NB4 (cell line): ENCODE measurements at regions not wholly inside any gene's neighbourhood (a gene's known extent, or its start where the extent isn't known, plus 50 kb on each side); places are given as distances from the start of the nearest gene placed in this dataset.
"Not testable (repeated sequence)": the region's sequence is repeated elsewhere in the genome, so short reads cannot be mapped to it uniquely, and the experiment has no call there.

Source experiments
- DNase-seq: peaks from one replicate; pipeline ENCODE4 v3.0.0; 2010; ENCODE audit warnings: low read depth
- H3K4me3 ChIP-seq: one replicate; pipeline ENCODE4 v1.5.1; 2011; ENCODE audit warnings: mild to moderate bottlenecking, low read depth, low read length, moderate library complexity
- MAX ChIP-seq: IDR thresholded peaks from 2 replicates; pipeline ENCODE4 v1.6.1; 2011; ENCODE audit warnings: low read depth, low read length
- MYC ChIP-seq: IDR thresholded peaks from 2 replicates; pipeline ENCODE4 v1.6.1; 2011; ENCODE audit warnings: low read depth, low read length
- POLR2A ChIP-seq: IDR thresholded peaks from 2 replicates; pipeline ENCODE4 v1.6.1; 2011; ENCODE audit warnings: mild to moderate bottlenecking; ENCODE audit not compliant: insufficient read length; ENCODE audit errors: extremely low read depth
- TF ChIP-seq, protein P1 (sequence below): IDR thresholded peaks from one replicate; pipeline ENCODE4 v1.5.1; 2012; ENCODE audit warnings: low read depth, low read length

GRCh38 chr16:85449885-85450245 lies 163.3 kb upstream of the GSE1 start:
- TF ChIP-seq POLR2A: no peak
- no peak for DNase-seq
- no peak overlapping the region for H3K4me3 ChIP-seq

- not testable (repeated sequence) for H3K4me3 ChIP-seq, DNase-seq
Observed at GRCh38 chr16:85451142-85451541, 162.0 kb upstream of the GSE1 start.

DNA sequence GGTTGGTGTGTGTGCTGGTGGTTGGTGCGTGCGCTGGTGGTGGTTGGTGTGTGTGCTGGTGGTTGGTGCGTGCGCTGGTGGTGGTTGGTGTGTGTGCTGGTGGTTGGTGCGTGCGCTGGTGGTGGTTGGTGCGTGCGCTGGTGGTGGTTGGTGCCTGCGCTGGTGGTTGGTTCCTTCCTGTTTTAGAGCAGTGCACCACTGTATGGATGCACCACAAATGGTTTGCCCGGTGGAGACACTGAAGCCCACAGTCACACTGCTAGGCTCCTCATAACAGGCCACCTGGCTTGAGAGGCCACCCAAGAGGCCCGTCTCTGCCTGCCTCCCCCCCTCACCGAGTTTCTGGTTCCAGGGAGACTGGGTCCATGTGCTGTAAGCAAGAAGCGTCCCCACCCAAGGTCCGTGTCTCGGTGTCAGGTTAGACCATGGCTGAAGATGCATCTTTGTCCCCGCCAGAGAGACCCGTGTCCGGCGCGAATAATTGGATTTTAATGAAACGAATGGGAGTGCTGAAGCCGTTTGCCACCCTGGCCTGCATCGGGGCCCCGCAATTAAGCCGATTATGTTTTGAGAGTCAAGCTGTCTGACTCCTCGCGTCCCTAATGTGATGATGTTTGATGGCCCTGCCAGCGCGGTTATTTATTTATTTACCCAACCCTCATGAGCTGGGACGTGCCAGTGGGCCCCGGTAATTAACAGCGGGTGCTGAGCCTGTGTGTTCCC lies 161.3 kb upstream of the GSE1 start:
- no peak overlapping the region for H3K4me3 ChIP-seq
- no peak for DNase-seq
- TF ChIP-seq, protein P1, sequence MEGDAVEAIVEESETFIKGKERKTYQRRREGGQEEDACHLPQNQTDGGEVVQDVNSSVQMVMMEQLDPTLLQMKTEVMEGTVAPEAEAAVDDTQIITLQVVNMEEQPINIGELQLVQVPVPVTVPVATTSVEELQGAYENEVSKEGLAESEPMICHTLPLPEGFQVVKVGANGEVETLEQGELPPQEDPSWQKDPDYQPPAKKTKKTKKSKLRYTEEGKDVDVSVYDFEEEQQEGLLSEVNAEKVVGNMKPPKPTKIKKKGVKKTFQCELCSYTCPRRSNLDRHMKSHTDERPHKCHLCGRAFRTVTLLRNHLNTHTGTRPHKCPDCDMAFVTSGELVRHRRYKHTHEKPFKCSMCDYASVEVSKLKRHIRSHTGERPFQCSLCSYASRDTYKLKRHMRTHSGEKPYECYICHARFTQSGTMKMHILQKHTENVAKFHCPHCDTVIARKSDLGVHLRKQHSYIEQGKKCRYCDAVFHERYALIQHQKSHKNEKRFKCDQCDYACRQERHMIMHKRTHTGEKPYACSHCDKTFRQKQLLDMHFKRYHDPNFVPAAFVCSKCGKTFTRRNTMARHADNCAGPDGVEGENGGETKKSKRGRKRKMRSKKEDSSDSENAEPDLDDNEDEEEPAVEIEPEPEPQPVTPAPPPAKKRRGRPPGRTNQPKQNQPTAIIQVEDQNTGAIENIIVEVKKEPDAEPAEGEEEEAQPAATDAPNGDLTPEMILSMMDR: no peak
- TF ChIP-seq POLR2A: no peak
- TF ChIP-seq MYC: no peak
- TF ChIP-seq MAX: no peak

- no peak overlapping the region for H3K4me3 ChIP-seq
- no peak for DNase-seq
- TF ChIP-seq, protein P1: peak; percentile 7
- TF ChIP-seq MYC: no peak
Observed at GRCh38 chr16:85452364-85453193, 160.5 kb upstream of the GSE1 start.

DNA sequence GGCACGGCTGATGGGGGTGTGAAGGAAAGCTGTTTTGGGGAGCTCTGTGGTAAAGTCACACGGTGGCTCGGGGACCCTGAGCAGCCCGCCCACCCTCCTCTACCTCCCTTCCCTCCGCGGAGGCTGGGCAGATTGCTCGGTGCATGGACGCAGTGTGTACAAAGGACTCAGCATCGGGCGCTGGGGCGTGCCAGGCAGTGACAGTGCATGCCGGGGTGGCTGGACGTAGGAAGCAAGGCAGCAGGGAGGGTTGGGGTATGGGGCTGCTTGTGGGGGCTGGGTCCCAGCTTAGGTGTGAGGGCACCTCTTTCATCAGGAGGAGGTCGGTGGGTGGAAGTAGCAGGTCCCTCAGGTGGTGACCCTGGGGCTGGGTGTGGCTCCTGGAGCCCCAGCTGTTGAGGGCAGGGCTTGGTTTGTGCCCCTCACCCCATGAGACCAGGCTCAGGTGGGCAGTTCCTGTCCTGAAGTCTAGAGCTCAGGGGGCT lies 159.9 kb upstream of the GSE1 start:
- DNase-seq: no peak

GRCh38 chr16:85453703-85454102 lies 159.4 kb upstream of the GSE1 start:
- TF ChIP-seq MYC: no peak
- TF ChIP-seq POLR2A: no peak
- no peak for TF ChIP-seq MAX
- TF ChIP-seq, protein P1: no peak
- no peak for DNase-seq
- no peak overlapping the region for H3K4me3 ChIP-seq

More for the DNA sequence above, 159.9 kb upstream of the GSE1 start:
- no peak for TF ChIP-seq POLR2A
- TF ChIP-seq MAX: no peak
- no peak for TF ChIP-seq MYC
- TF ChIP-seq, protein P1: no peak
- H3K4me3 ChIP-seq: no peak overlapping the region
